Neural cell (in vitro differentiated cells): ENCODE measurements at regions not wholly inside any gene's neighbourhood (a gene's known extent, or its start where the extent isn't known, plus 50 kb on each side); places are given as distances from the start of the nearest gene placed in this dataset.
A peak's percentile ranks its signal among the peaks of the same experiment; 100 is the strongest.

Experiments used
- H2AFZ ChIP-seq: fragments of 200-600, 300-800 bp; sonication (generic), shearing (Covaris generic); 2 replicates; pipeline ENCODE4 v1.6.0; 2014; ENCODE audit warnings: low read depth, mild to moderate bottlenecking, antibody characterized with exemption, low read length, moderate library complexity
- H3F3A ChIP-seq: fragments of 200-600 bp; shearing (Covaris generic); 2 replicates; pipeline ENCODE4 v1.6.1; 2016; ENCODE audit warnings: mild to moderate bottlenecking, moderate library complexity, mixed read lengths, antibody characterized with exemption, low read length; ENCODE audit not compliant: insufficient read depth, poor library complexity, severe bottlenecking
- H3K27ac ChIP-seq: fragments of 200-600, 300-800 bp; sonication (generic), shearing (Covaris generic); 2 replicates; pipeline ENCODE4 v1.5.1; 2014; ENCODE audit warnings: mild to moderate bottlenecking, low read length, moderate library complexity
- H3K27me3 ChIP-seq: fragments of 300-800, 200-600 bp; sonication (generic), shearing (Covaris generic); 2 replicates; pipeline ENCODE4 v1.6.0; 2014; ENCODE audit warnings: mild to moderate bottlenecking, low read depth, low read length, moderate library complexity; ENCODE audit not compliant: insufficient read depth
- H3K36me3 ChIP-seq: fragments of 300-800, 200-600 bp; sonication (generic), shearing (Covaris generic); 2 replicates; pipeline ENCODE4 v1.5.1; 2014; ENCODE audit warnings: mild to moderate bottlenecking, antibody characterized with exemption, low read length, moderate library complexity; ENCODE audit not compliant: insufficient read depth
- H3K4me2 ChIP-seq: fragments of 300-800, 200-600 bp; sonication (generic), shearing (Covaris generic); 2 replicates; pipeline ENCODE4 v1.6.0; 2014; ENCODE audit warnings: mild to moderate bottlenecking, low read length
- H3K4me3 ChIP-seq: fragments of 300-800, 200-600 bp; sonication (generic), shearing (Covaris generic); 2 replicates; pipeline ENCODE4 v1.5.1; 2014; ENCODE audit warnings: mild to moderate bottlenecking, low read length, moderate library complexity
- H3K79me2 ChIP-seq: fragments of 200-600 bp; shearing (Covaris generic); replicated peaks from 2 replicates; pipeline ENCODE4 v1.6.0; 2014; ENCODE audit warnings: mild to moderate bottlenecking, low read length, moderate library complexity; ENCODE audit not compliant: insufficient read depth
- H3K9ac ChIP-seq: fragments of 300-800, 200-600 bp; sonication (generic), shearing (Covaris generic); 2 replicates; pipeline ENCODE4 v1.6.1; 2016; ENCODE audit warnings: mild to moderate bottlenecking, low read length, mixed read lengths
- H3K9me2 ChIP-seq: fragments of 200-600 bp; shearing (Covaris generic); 2 replicates; pipeline ENCODE4 v1.6.1; 2016; ENCODE audit warnings: mild to moderate bottlenecking, low read length, mixed read lengths; ENCODE audit not compliant: insufficient read depth
- H3K9me3 ChIP-seq: fragments of 200-600, 300-800 bp; sonication (generic), shearing (Covaris generic); 2 replicates; pipeline ENCODE4 v1.6.1; 2016; ENCODE audit warnings: mild to moderate bottlenecking, mixed run types, low read length, moderate library complexity, mixed read lengths
- H4K20me1 ChIP-seq: fragments of 200-600 bp; shearing (Covaris generic); 2 replicates; pipeline ENCODE4 v1.6.1; 2016; ENCODE audit warnings: mild to moderate bottlenecking, mixed run types; ENCODE audit not compliant: insufficient read depth
- EP300 ChIP-seq: fragments of 450-650 bp; conservative IDR thresholded peaks from 2 replicates; pipeline ENCODE4 v1.6.1; 2014; ENCODE audit warnings: antibody characterized with exemption, mild to moderate bottlenecking, moderate library complexity; ENCODE audit not compliant: poor library complexity, severe bottlenecking
- EZH2 ChIP-seq: fragments of 200-600, 300-800 bp; shearing (Covaris generic), sonication (generic); IDR thresholded peaks from 2 replicates; pipeline ENCODE4 v1.6.1; 2014; ENCODE audit warnings: antibody characterized with exemption, low read length, borderline replicate concordance, mild to moderate bottlenecking; ENCODE audit not compliant: insufficient read depth, poor library complexity, severe bottlenecking
- MXI1 ChIP-seq: fragments of 450-650 bp; conservative IDR thresholded peaks from 2 replicates; pipeline ENCODE4 v1.6.1; 2014; ENCODE audit warnings: antibody characterized with exemption, mild to moderate bottlenecking; ENCODE audit not compliant: poor library complexity, severe bottlenecking
- POLR2AphosphoS5 ChIP-seq: IDR thresholded peaks from 2 replicates; pipeline ENCODE4 v1.6.1; 2012
- RAD21 ChIP-seq: fragments of 450-650 bp; conservative IDR thresholded peaks from 2 replicates; pipeline ENCODE4 v1.6.1; 2014; ENCODE audit warnings: antibody characterized with exemption, mild to moderate bottlenecking, moderate library complexity
- SMC3 ChIP-seq: fragments of 450-650 bp; conservative IDR thresholded peaks from 2 replicates; pipeline ENCODE4 v1.6.1; 2014; ENCODE audit warnings: antibody characterized with exemption, mild to moderate bottlenecking, moderate library complexity; ENCODE audit not compliant: poor library complexity
- TAF1 ChIP-seq: IDR thresholded peaks from 2 replicates; pipeline ENCODE4 v1.6.1; 2012; ENCODE audit warnings: low read depth
- TF ChIP-seq, protein P1 (sequence below): IDR thresholded peaks from 2 replicates; pipeline ENCODE4 v1.6.1; 2012; ENCODE audit warnings: borderline replicate concordance
- TF ChIP-seq, protein P2 (sequence below): fragments of 450-650 bp; IDR thresholded peaks from 2 replicates; pipeline ENCODE4 v1.5.1; 2014; ENCODE audit warnings: antibody characterized with exemption, mild to moderate bottlenecking, moderate library complexity; ENCODE audit not compliant: poor library complexity, severe bottlenecking

DNA sequence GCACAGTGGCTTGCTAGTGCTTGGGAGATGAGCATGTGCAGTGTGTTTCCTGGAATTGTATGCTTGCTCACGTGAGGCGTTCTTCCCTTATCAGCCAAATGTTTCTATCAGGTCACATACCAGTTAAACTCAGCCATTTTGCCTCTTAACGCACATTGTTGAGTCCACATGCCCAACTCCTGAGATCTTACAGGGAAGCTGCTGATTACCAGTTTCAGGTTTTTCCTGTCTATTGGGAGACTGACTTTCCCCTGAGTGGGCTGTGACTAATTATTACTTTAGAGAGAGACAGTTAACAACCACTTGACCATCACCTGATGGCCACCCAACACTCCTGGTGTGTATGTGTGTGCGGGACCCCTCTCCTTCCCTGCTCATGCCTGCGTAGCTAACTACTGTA lies 161.3 kb upstream of the PTGFR start:
- H3K36me3 ChIP-seq, result no peaks in the 10 kb centered on the region
- no peaks in the 10 kb centered on the region for H3K9me2 ChIP-seq
- no peak overlapping the region for H3K9ac ChIP-seq
- TF ChIP-seq, protein P1, sequence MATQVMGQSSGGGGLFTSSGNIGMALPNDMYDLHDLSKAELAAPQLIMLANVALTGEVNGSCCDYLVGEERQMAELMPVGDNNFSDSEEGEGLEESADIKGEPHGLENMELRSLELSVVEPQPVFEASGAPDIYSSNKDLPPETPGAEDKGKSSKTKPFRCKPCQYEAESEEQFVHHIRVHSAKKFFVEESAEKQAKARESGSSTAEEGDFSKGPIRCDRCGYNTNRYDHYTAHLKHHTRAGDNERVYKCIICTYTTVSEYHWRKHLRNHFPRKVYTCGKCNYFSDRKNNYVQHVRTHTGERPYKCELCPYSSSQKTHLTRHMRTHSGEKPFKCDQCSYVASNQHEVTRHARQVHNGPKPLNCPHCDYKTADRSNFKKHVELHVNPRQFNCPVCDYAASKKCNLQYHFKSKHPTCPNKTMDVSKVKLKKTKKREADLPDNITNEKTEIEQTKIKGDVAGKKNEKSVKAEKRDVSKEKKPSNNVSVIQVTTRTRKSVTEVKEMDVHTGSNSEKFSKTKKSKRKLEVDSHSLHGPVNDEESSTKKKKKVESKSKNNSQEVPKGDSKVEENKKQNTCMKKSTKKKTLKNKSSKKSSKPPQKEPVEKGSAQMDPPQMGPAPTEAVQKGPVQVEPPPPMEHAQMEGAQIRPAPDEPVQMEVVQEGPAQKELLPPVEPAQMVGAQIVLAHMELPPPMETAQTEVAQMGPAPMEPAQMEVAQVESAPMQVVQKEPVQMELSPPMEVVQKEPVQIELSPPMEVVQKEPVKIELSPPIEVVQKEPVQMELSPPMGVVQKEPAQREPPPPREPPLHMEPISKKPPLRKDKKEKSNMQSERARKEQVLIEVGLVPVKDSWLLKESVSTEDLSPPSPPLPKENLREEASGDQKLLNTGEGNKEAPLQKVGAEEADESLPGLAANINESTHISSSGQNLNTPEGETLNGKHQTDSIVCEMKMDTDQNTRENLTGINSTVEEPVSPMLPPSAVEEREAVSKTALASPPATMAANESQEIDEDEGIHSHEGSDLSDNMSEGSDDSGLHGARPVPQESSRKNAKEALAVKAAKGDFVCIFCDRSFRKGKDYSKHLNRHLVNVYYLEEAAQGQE, result no peak
- TF ChIP-seq POLR2AphosphoS5 (no peak), MXI1 (no peak), SMC3 (no peak), EZH2 (no peak), EP300 (no peak), TAF1 (no peak), RAD21 (no peak)
- TF ChIP-seq, protein P2, sequence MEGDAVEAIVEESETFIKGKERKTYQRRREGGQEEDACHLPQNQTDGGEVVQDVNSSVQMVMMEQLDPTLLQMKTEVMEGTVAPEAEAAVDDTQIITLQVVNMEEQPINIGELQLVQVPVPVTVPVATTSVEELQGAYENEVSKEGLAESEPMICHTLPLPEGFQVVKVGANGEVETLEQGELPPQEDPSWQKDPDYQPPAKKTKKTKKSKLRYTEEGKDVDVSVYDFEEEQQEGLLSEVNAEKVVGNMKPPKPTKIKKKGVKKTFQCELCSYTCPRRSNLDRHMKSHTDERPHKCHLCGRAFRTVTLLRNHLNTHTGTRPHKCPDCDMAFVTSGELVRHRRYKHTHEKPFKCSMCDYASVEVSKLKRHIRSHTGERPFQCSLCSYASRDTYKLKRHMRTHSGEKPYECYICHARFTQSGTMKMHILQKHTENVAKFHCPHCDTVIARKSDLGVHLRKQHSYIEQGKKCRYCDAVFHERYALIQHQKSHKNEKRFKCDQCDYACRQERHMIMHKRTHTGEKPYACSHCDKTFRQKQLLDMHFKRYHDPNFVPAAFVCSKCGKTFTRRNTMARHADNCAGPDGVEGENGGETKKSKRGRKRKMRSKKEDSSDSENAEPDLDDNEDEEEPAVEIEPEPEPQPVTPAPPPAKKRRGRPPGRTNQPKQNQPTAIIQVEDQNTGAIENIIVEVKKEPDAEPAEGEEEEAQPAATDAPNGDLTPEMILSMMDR, result no peak
- no peak overlapping the region for H3K4me3 ChIP-seq
- no peak overlapping the region for H3K27ac ChIP-seq
- H3F3A ChIP-seq, result no peaks in the 10 kb centered on the region
- H3K4me2 ChIP-seq, result no peak overlapping the region
- no peaks in the 10 kb centered on the region for H3K27me3 ChIP-seq
- no peak overlapping the region for H2AFZ ChIP-seq
- no peaks in the 10 kb centered on the region for H4K20me1 ChIP-seq
- no peaks in the 10 kb centered on the region for H3K79me2 ChIP-seq
- H3K9me3 ChIP-seq, result no peaks in the 10 kb centered on the region

DNA sequence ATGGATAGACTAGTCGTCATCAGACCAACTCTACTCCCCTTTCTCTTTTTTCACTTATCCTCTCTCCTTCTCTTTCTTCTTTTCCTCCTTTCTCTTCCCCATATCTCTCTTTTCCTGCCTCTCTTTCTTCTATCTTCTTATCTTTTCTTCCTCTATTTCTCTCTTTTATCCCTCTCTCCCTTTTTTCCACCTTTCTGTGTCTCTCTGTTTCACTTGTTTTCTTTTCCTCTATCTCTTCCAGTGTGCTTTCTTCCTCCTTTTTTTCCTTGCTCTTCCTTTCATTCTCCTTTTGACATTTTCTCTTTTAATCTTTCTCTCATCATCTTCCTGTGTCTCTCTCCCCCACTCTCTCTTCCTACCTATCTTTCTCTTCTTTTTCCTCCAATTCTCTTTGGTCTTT lies 159.0 kb upstream of the PTGFR start:
- Histone ChIP-seq H3F3A (no peaks in the 10 kb centered on the region), H3K4me2 (no peak overlapping the region), H2AFZ (no peak overlapping the region), H3K79me2 (no peaks in the 10 kb centered on the region), H3K9me2 (no peaks in the 10 kb centered on the region), H3K4me3 (no peak overlapping the region), H3K9ac (no peak overlapping the region), H3K27ac (no peak overlapping the region), H3K27me3 (no peaks in the 10 kb centered on the region), H3K36me3 (no peaks in the 10 kb centered on the region), H4K20me1 (no peaks in the 10 kb centered on the region), H3K9me3 (no peaks in the 10 kb centered on the region)
- TF ChIP-seq POLR2AphosphoS5 (no peak), EZH2 (no peak)

DNA sequence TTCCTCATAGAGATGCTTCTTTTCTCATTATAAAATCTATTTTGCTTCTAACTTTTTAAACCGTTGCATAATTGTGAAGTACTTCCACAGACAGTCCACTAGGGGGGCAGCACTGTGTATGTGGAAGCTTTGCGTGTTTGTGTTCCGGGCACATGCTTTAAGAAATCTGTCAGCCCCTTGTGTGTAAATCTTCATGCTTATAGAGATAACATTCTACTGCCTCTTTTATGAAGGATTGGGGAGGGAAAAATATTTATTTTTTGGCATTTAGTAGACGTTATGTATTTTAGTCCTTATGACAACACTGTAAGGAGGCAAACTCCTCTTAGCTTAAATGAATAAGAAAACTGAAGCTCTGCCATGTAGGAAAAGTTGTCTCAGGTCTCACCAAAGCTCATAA lies 157.3 kb upstream of the PTGFR start:
- Histone ChIP-seq H3K27me3 (no peaks in the 10 kb centered on the region), H3K9me3 (no peaks in the 10 kb centered on the region), H4K20me1 (no peaks in the 10 kb centered on the region), H3K9me2 (no peaks in the 10 kb centered on the region), H2AFZ (no peak overlapping the region), H3K27ac (no peak overlapping the region), H3K36me3 (no peaks in the 10 kb centered on the region), H3K4me2 (no peak overlapping the region), H3K4me3 (no peak overlapping the region), H3F3A (no peaks in the 10 kb centered on the region), H3K9ac (no peak overlapping the region), H3K79me2 (no peaks in the 10 kb centered on the region)
- TF ChIP-seq, protein P2, result peak; percentile 43
- TF ChIP-seq, protein P1, result no peak
- TF ChIP-seq EP300 (no peak), SMC3 (no peak), EZH2 (no peak), RAD21 (no peak)
